ENCODE measurements at regions not wholly inside any gene's neighbourhood (a gene's known extent, or its start where the extent isn't known, plus 50 kb on each side); places are given as distances from the start of the nearest gene placed in this dataset.
"Not testable (repeated sequence)": the region's sequence is repeated elsewhere in the genome, so short reads cannot be mapped to it uniquely, and the experiment has no call there.

DNA sequence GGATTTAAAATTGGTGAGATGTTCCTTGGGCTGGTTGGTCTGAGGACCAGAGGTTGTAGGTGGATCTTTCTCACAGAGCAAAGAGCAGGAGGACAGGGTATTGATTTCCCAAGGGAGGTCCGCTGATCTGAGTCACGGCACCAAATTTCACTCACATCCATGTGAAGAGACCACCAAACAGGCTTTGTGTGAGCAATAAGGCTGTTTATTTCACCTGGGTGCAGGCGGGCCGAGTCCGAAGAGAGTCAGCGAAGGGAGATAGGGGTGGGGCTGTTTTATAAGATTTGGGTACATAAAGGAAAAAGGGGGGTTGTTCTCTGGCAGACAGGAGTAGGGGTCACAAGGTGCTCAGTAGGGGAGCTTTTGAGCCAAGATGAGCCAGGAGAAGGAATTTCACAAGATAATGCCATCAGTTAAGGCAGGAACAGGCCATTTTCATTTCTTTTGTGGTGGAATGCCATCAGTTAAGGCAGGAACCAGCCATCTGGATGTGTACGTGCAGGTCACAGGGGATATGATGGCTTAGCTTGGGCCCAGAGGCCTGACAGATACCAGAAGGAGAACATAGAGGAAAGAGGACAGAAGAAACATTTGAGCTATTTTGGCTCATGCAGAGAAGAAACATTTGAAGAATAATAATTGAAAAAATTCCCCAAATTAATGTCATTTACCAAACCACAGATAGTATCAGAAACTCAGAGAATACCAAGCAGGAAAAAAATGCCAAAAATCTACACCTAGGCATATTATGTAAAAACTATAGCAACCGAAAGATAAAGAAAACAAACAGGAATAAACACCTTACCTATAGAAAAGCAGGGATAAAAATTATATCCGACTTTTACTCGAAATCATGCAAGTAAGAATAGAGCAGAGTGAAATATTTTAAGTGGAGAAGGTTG is 585.2 kb upstream of the MDGA2 start:
- H3K4me3 ChIP-seq (ENCODE audit: low read depth in 2 of 2, low read length in 1 of 2); DNase-seq; H3K36me3 ChIP-seq (replicated peaks in 1 of 2; ENCODE audit: control insufficient read depth in 1 of 2, insufficient read depth in 2 of 2, low read length in 1 of 2); H3K9ac ChIP-seq; H3K79me2 ChIP-seq (ENCODE audit: insufficient read depth); H4K20me1 ChIP-seq (ENCODE audit: insufficient read depth); H3K4me1 ChIP-seq (ENCODE audit: control insufficient read depth in 1 of 2, insufficient read depth in 2 of 2, low read depth in 1 of 2, low read length in 1 of 2); H3K4me2 ChIP-seq; CTCF ChIA-PET; H3K9me2 ChIP-seq; H3F3A ChIP-seq (replicated peaks; ENCODE audit: insufficient read depth); H2AFZ ChIP-seq (ENCODE audit: low read depth); POLR2A ChIA-PET; H3K27ac ChIP-seq (ENCODE audit: low read depth in 2 of 2, low read length in 1 of 2); H3K9me3 ChIP-seq; H3K27me3 ChIP-seq (ENCODE audit: insufficient read depth): not testable (repeated sequence)
- WGBS (ENCODE audit: low lambda C conversion rate), result 40% methylated on average over 10 of the region's 10 CpGs

DNA sequence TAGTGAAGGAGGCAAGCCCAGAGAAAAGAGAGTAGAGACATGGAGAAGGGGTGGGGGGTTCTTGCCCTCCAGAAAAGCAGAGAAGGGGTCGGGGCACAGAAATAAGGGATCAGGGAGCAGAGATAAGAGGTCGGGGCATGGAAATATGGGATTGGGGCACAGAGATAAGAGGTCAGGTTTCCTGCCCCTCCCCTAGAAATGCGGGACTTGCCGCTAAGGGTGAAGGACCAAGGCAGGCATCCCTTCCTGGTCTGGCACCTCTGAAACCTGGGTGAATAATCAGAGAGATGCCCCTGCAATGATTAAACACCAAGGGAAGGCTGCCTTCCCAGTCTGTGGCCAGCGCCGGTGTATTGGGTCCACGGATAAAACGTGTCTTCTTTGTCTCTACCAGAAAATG is 584.5 kb upstream of the MDGA2 start:
- H4K20me1 ChIP-seq (ENCODE audit: insufficient read depth); CTCF ChIA-PET: not testable (repeated sequence)
- WGBS (ENCODE audit: low lambda C conversion rate), result 59% methylated on average over 8 of the region's 8 CpGs

GRCh38 chr14:48259232-48259631 is 583.8 kb upstream of the MDGA2 start:
- POLR2A ChIA-PET; H3K4me3 ChIP-seq (ENCODE audit: low read depth in 2 of 2, low read length in 1 of 2); H3K9ac ChIP-seq; H2AFZ ChIP-seq (ENCODE audit: low read depth); H3K4me1 ChIP-seq (ENCODE audit: control insufficient read depth in 1 of 2, insufficient read depth in 2 of 2, low read depth in 1 of 2, low read length in 1 of 2); H3K27ac ChIP-seq (ENCODE audit: low read depth in 2 of 2, low read length in 1 of 2); H3K79me2 ChIP-seq (ENCODE audit: insufficient read depth); H4K20me1 ChIP-seq (ENCODE audit: insufficient read depth); H3K4me2 ChIP-seq; H3K9me3 ChIP-seq; H3K36me3 ChIP-seq (replicated peaks in 1 of 2; ENCODE audit: control insufficient read depth in 1 of 2, insufficient read depth in 2 of 2, low read length in 1 of 2); CTCF ChIA-PET; H3F3A ChIP-seq (replicated peaks; ENCODE audit: insufficient read depth); H3K9me2 ChIP-seq; H3K27me3 ChIP-seq (ENCODE audit: insufficient read depth); DNase-seq: not testable (repeated sequence)
- WGBS (ENCODE audit: low lambda C conversion rate), result 39% methylated on average over 5 of the region's 5 CpGs

More for the DNA sequence above, 584.5 kb upstream of the MDGA2 start:
- H3K9me2 ChIP-seq; H3F3A ChIP-seq (replicated peaks; ENCODE audit: insufficient read depth); H3K79me2 ChIP-seq (ENCODE audit: insufficient read depth); H3K9ac ChIP-seq; H3K4me3 ChIP-seq (ENCODE audit: low read depth in 2 of 2, low read length in 1 of 2); H3K9me3 ChIP-seq; H3K36me3 ChIP-seq (replicated peaks in 1 of 2; ENCODE audit: control insufficient read depth in 1 of 2, insufficient read depth in 2 of 2, low read length in 1 of 2); H3K4me2 ChIP-seq; POLR2A ChIA-PET; DNase-seq; H3K27me3 ChIP-seq (ENCODE audit: insufficient read depth); H3K27ac ChIP-seq (ENCODE audit: low read depth in 2 of 2, low read length in 1 of 2); H2AFZ ChIP-seq (ENCODE audit: low read depth); H3K4me1 ChIP-seq (ENCODE audit: control insufficient read depth in 1 of 2, insufficient read depth in 2 of 2, low read depth in 1 of 2, low read length in 1 of 2): not testable (repeated sequence)

GRCh38 chr14:48258703-48259102 is 583.3 kb upstream of the MDGA2 start:
- H3K79me2 ChIP-seq (ENCODE audit: insufficient read depth); H3K4me3 ChIP-seq (ENCODE audit: low read depth in 2 of 2, low read length in 1 of 2); H3K36me3 ChIP-seq (replicated peaks in 1 of 2; ENCODE audit: control insufficient read depth in 1 of 2, insufficient read depth in 2 of 2, low read length in 1 of 2); POLR2A ChIA-PET; H4K20me1 ChIP-seq (ENCODE audit: insufficient read depth); H3K27ac ChIP-seq (ENCODE audit: low read depth in 2 of 2, low read length in 1 of 2); H3K27me3 ChIP-seq (ENCODE audit: insufficient read depth); H2AFZ ChIP-seq (ENCODE audit: low read depth); H3K9me2 ChIP-seq; H3K4me1 ChIP-seq (ENCODE audit: control insufficient read depth in 1 of 2, insufficient read depth in 2 of 2, low read depth in 1 of 2, low read length in 1 of 2); H3K9me3 ChIP-seq; CTCF ChIA-PET; H3K9ac ChIP-seq; H3F3A ChIP-seq (replicated peaks; ENCODE audit: insufficient read depth); DNase-seq; H3K4me2 ChIP-seq: not testable (repeated sequence)
- 15% methylated on average over 5 of the region's 9 CpGs for WGBS (ENCODE audit: low lambda C conversion rate)

All from SK-N-SH (cell line).